WI38 (cell line): ENCODE measurements at regions not wholly inside any gene's neighbourhood (a gene's known extent, or its start where the extent isn't known, plus 50 kb on each side); places are given as distances from the start of the nearest gene placed in this dataset.

Experiments
- H3K4me3 ChIP-seq: 2 replicates; pipeline ENCODE4 v1.5.1; 2011; ENCODE audit warnings: low read depth, mild to moderate bottlenecking, control low read depth, low read length
- TF ChIP-seq, protein P1 (sequence below): IDR thresholded peaks from 2 replicates; pipeline ENCODE4 v1.5.1; 2012; ENCODE audit warnings: low read depth, mild to moderate bottlenecking, control low read depth, low read length

DNA sequence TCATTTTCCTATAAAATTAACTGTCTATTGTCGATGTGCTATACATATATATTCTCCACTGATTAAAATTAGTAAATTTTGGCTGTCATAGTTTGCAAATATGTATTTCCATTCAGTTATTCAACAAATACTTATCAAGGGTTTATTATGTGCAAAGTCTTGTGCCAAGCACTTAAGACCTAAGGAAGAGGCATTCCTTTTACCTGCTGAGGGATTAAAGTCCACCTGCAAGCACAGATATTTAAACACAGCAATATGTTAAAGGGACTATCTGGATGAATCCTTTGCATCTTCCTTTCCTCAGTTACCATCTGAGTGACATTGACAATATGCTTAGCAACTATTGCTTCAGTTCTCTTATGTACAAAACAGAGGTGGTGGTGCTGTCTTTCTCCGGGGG lies 89.3 kb downstream of the LIG4 start:
- TF ChIP-seq, protein P1, sequence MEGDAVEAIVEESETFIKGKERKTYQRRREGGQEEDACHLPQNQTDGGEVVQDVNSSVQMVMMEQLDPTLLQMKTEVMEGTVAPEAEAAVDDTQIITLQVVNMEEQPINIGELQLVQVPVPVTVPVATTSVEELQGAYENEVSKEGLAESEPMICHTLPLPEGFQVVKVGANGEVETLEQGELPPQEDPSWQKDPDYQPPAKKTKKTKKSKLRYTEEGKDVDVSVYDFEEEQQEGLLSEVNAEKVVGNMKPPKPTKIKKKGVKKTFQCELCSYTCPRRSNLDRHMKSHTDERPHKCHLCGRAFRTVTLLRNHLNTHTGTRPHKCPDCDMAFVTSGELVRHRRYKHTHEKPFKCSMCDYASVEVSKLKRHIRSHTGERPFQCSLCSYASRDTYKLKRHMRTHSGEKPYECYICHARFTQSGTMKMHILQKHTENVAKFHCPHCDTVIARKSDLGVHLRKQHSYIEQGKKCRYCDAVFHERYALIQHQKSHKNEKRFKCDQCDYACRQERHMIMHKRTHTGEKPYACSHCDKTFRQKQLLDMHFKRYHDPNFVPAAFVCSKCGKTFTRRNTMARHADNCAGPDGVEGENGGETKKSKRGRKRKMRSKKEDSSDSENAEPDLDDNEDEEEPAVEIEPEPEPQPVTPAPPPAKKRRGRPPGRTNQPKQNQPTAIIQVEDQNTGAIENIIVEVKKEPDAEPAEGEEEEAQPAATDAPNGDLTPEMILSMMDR = no peak
- no peak overlapping the region for H3K4me3 ChIP-seq

DNA sequence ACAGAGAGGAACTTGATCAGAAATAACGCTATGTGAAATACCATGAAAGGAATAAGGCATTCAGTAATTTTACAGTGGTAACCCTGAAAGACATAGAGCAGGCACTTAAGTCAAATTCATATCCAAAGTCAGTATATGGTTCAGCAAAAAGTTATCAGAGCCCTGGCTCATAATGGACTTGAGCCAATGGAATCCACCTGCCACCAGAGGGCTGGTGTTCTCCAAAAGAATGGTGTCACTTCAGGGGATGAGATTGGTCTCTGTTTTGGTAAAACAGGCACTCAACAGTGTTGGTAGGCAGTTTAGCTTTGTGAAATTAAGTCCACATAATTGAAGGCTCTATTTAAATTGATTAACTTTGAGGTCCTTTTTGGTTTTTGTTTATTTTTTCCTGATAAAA lies 93.9 kb downstream of the LIG4 start:
- TF ChIP-seq, protein P1 = no peak
- H3K4me3 ChIP-seq = no peak overlapping the region

DNA sequence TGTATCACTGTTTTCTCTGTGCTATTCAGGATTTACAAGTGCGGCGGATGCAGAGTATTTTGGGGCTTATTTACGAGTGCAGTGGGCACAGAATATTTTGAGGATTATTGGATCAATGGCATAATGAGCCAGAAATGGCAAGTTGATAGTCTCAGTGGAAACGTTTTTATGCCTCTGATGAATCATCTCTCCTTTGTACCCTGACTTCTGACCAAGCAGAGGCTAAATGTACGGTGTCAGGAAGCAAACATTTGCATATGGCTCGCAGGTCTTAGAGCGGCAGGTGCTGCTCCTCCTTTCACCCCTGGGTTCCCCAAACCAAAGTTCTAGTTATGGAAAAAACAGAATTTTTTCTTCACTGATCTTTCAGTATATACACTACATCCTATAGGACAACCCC lies 94.5 kb downstream of the LIG4 start:
- TF ChIP-seq, protein P1 = no peak
- no peak overlapping the region for H3K4me3 ChIP-seq

DNA sequence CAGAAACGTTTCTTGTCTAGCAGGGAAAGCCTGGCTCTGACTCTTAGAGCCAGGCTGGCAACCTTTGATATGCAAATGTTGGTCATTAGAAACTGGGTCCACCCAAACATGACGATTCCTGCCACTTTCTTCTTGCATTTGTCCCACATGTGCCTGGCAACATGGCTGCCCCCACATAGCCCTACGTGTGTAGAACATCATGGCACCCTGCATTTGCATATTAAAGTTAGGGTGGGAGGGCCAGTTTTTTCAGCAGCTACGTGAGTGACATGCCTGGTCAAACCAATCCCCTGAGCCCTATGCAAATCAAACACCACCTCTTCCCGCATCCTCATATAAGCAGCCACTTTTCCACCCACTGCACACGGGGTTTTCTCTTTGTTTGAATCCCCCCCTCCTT lies 95.0 kb downstream of the LIG4 start:
- H3K4me3 ChIP-seq = no peak overlapping the region

DNA sequence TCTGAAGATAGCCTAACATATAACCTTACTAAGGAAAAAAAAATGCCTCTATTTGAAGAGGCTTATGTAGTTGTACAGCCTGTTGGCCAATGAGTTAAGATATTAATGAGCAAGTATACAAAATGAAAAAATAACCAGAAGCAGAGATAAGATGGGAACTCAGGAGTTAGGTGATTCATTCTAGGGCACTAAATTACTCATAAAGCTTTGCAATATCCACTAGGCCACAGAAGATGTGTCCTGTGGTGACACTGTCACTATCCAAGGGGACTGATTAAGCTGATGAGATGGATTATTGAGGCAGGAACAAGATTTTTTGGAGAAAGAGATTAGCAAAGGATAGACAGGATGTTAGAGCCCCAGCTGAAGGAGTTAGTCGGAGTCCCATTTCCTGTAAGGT lies 99.6 kb downstream of the LIG4 start:
- H3K4me3 ChIP-seq = no peak overlapping the region
- TF ChIP-seq, protein P1 = no peak

More for the DNA sequence above, 95.0 kb downstream of the LIG4 start:
- TF ChIP-seq, protein P1 = no peak

DNA sequence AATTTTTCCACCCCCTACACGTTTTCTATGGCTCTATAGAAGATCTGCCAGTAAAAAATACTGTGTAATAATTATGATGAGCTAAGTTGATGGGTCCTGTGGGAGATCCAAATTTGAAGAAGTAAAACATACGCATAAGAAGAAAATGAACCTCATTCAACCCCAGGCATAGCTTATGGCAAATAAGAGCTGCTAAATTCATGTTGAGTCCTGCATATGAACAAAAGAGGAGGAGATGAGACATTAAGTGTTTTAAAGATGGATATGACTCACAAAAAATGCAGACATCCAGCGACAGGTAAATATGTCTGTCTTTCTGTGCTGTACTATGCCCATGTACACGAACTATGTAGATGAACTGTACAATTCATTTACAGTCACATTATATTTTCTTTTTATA lies 101.9 kb downstream of the LIG4 start:
- TF ChIP-seq, protein P1 = no peak

DNA sequence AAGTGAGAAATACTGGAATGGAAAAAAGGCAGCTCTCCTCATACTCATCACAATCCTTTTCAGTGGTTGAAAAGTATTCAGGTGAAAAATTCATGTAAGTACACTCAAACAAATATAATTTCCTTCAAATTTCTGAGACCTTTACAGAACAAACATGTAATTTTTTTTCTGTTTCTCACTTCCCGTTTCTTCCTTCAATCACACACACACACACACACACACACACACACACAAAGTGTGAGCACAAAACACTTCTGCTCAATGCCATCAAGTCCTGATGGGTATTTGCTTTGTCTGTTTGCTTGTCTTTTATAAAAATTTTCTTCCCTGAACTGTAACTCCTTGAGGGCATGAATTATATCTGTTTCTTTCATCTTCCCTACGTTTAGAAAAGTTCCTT lies 110.6 kb downstream of the LIG4 start:
- TF ChIP-seq, protein P1 = no peak
- no peak overlapping the region for H3K4me3 ChIP-seq

More for the DNA sequence above, 101.9 kb downstream of the LIG4 start:
- no peak overlapping the region for H3K4me3 ChIP-seq
